Gastrocnemius medialis (tissue), 4 donors: ENCODE measurements at regions not wholly inside any gene's neighbourhood (a gene's known extent, or its start where the extent isn't known, plus 50 kb on each side); places are given as distances from the start of the nearest gene placed in this dataset.
"Not testable (repeated sequence)": the region's sequence is repeated elsewhere in the genome, so short reads cannot be mapped to it uniquely, and the experiment has no call there.

Experiments used
- ATAC-seq, 2 donors: fragments of 150-250 bp; one replicate each; pipeline ENCODE4 v1.9.1; 2016
- DNase-seq, 2 donors: peaks; one replicate each; pipeline ENCODE4 v3.0.0-alpha.2; 2019
- H3K27ac ChIP-seq, 4 donors: fragments of 200-600 bp; sonication (generic); 1 replicate in 1 of 4; 2 replicates in 3 of 4; pipeline ENCODE4 v1.5.1; 2016 to 2018; ENCODE audit warnings: mild to moderate bottlenecking in 2 of 4, moderate library complexity in 1 of 4
- H3K27me3 ChIP-seq, 3 donors: fragments of 200-600 bp; sonication (generic) in 2 of 3; 1 replicate in 1 of 3; 2 replicates in 2 of 3; pipeline versions ENCODE4 v1.5.1 to v1.6.0; 2016 to 2019; ENCODE audit warnings: mild to moderate bottlenecking in 1 of 3, moderate library complexity in 1 of 3
- H3K36me3 ChIP-seq, 2 donors: fragments of 200-600 bp; sonication (generic) in 1 of 2; one replicate each; pipeline ENCODE4 v1.5.1; 2017 to 2018
- H3K4me1 ChIP-seq, 2 donors: fragments of 200-600 bp; sonication (generic) in 1 of 2; one replicate each; pipeline ENCODE4 v1.5.1; 2016 to 2017; ENCODE audit warnings: mild to moderate bottlenecking in 2 of 2
- H3K4me3 ChIP-seq, 4 donors: fragments of 200-600 bp; sonication (generic) in 3 of 4; 1 replicate in 1 of 4; 2 replicates in 3 of 4; pipeline ENCODE4 v1.5.1; 2016 to 2019; ENCODE audit warnings: mild to moderate bottlenecking in 2 of 4
- H3K9me3 ChIP-seq, 3 donors: fragments of 200-600 bp; sonication (generic) in 2 of 3; 1 replicate in 1 of 3; 2 replicates in 2 of 3; pipeline ENCODE4 v1.5.1; 2016 to 2019
- POLR2A ChIP-seq, 2 donors: fragments of 450-650 bp; IDR thresholded peaks; one replicate each; pipeline ENCODE4 v1.6.1; 2017; ENCODE audit warnings: antibody characterized with exemption in 2 of 2, mild to moderate bottlenecking in 2 of 2, moderate library complexity in 2 of 2
- in situ Hi-C, 4 donors: fragments of 200-750 bp; cut with MboI; loops; one replicate each; pipeline versions ENCODE4 v1.15.0 to v1.8.0; 2017; ENCODE audit warnings: low sequenced_read_pairs in 4 of 4
- intact Hi-C: fragments of 100-400 bp; cut with DNase I; formaldehyde crosslinking; loops from one replicate; pipeline ENCODE4 v1.15.1; 2023; ENCODE audit warnings: low total_unique reads
- TF ChIP-seq, protein P1 (sequence below), 5 experiments: fragments of 450-650 bp in 3 of 5; fragments of 200-600 bp in 2 of 5; sonication (generic) in 2 of 5; IDR thresholded peaks in 4 of 5; conservative IDR thresholded peaks in 1 of 5; 1 replicate in 4 of 5; 2 replicates in 1 of 5; pipeline ENCODE4 v1.5.1; 2016 to 2019; ENCODE audit warnings: antibody characterized with exemption in 5 of 5, mild to moderate bottlenecking in 3 of 5, moderate library complexity in 3 of 5

GRCh38 chrX:65821721-65822496 is 154.5 kb downstream of the MSN start:
- Histone ChIP-seq H3K36me3 (no peaks in the 10 kb centered on the region), H3K27ac (no peak overlapping the region), H3K27me3 (peaks cover 0 to 4% (median 0%) of the 10 kb centered on the region in 3 donors)

DNA sequence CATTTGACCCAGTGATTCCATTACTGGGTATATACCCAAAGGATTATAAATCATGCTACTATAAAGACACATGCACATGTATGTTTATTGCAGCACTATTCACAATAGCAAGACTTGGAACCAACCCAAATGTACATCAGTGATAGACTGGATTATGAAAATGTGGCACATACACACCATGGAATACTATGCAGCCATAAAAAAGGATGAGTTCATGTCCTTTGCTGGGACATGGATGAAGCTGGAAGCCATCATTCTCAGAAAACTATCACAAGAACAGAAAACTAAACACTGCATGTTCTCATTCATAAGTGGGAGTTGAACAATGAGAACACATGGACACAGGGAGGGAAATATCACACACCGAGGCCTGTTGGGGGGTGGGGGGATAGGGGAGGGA is 152.5 kb downstream of the MSN start:
- H3K9me3 ChIP-seq, H3K27ac ChIP-seq, intact Hi-C loops, H3K4me3 ChIP-seq, H3K4me1 ChIP-seq, H3K27me3 ChIP-seq, H3K36me3 ChIP-seq, ATAC-seq, in situ Hi-C loops, DNase-seq: not testable (repeated sequence)

More at GRCh38 chrX:65821721-65822496, 154.5 kb downstream of the MSN start:
- DNase-seq (no peak), ATAC-seq (no peak)
- in situ Hi-C loops = no loop called here
- Histone ChIP-seq H3K4me1 (no peaks in the 10 kb centered on the region), H3K4me3 (peak overlapping the region in 2 of 4 donors; percentile 17 to 28), H3K9me3 (no peaks in the 10 kb centered on the region)
- TF ChIP-seq, protein P1, sequence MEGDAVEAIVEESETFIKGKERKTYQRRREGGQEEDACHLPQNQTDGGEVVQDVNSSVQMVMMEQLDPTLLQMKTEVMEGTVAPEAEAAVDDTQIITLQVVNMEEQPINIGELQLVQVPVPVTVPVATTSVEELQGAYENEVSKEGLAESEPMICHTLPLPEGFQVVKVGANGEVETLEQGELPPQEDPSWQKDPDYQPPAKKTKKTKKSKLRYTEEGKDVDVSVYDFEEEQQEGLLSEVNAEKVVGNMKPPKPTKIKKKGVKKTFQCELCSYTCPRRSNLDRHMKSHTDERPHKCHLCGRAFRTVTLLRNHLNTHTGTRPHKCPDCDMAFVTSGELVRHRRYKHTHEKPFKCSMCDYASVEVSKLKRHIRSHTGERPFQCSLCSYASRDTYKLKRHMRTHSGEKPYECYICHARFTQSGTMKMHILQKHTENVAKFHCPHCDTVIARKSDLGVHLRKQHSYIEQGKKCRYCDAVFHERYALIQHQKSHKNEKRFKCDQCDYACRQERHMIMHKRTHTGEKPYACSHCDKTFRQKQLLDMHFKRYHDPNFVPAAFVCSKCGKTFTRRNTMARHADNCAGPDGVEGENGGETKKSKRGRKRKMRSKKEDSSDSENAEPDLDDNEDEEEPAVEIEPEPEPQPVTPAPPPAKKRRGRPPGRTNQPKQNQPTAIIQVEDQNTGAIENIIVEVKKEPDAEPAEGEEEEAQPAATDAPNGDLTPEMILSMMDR (IDR thresholded peaks at IDR 0.05 in 4 of 5, conservative IDR thresholded peaks at IDR 0.05 in 1 of 5) = no peak
- TF ChIP-seq POLR2A (IDR thresholded peaks at IDR 0.05) = no peak
- intact Hi-C loops = no loop called here

GRCh38 chrX:65813245-65813644 is 145.8 kb downstream of the MSN start:
- intact Hi-C loops = no loop called here
- H3K36me3 ChIP-seq = no peaks in the 10 kb centered on the region
- H3K9me3 ChIP-seq = no peaks in the 10 kb centered on the region
- H3K27me3 ChIP-seq = peaks cover 0 to 2% (median 0%) of the 10 kb centered on the region in 3 donors
- DNase-seq = no peak
- ATAC-seq = no peak
- TF ChIP-seq, protein P1 (IDR thresholded peaks at IDR 0.05 in 4 of 5, conservative IDR thresholded peaks at IDR 0.05 in 1 of 5) = no peak
- TF ChIP-seq POLR2A (IDR thresholded peaks at IDR 0.05) = no peak
- H3K4me3 ChIP-seq = no peak overlapping the region
- in situ Hi-C loops = no loop called here
- H3K27ac ChIP-seq = no peak overlapping the region
- H3K4me1 ChIP-seq = no peaks in the 10 kb centered on the region

DNA sequence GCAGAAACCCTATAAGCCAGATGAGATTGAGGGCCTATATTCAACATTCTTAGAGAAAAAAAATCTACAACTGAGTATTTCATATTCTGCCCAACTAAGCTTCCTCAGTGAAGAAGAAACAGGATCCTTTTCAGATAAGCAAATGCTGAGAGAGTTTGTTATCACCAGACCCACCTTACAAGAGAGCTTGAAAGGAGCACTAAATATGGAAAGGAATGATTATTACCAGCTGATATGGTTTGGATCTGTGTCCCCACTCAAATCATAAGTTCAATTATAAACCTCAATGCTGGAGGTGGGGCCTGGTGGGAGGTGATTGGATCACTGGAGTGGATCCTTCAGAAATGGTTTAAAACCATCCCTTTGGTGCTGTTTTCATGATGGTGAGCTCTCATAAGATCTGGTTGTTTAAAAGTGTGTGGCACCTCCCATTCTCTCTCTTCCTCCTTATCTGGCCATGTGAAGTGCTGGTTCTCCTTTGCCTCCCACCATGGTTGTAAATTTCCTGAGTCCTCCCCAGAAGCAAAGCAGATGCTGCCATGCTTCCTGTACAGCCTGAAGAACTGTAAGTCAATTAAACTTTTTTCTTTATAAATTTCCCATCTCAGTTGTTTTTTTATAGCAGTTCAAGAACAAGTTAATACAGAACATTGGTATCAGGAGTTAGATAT is 144.2 kb downstream of the MSN start:
- Histone ChIP-seq H3K4me1 (no peaks in the 10 kb centered on the region), H3K4me3 (no peak overlapping the region), H3K27me3 (no peaks in the 10 kb centered on the region), H3K36me3 (no peaks in the 10 kb centered on the region), H3K27ac (no peak overlapping the region), H3K9me3 (no peaks in the 10 kb centered on the region)
- no peak for ATAC-seq
- no peak for TF ChIP-seq POLR2A (IDR thresholded peaks at IDR 0.05)
- TF ChIP-seq, protein P1 (IDR thresholded peaks at IDR 0.05 in 4 of 5, conservative IDR thresholded peaks at IDR 0.05 in 1 of 5) = no peak
- no peak for DNase-seq
- in situ Hi-C loops (no loop called here), intact Hi-C loops (no loop called here)
